Lower lobe of right lung (tissue), 2 donors: ENCODE measurements at regions not wholly inside any gene's neighbourhood (a gene's known extent, or its start where the extent isn't known, plus 50 kb on each side); places are given as distances from the start of the nearest gene placed in this dataset.

Source experiments
- ATAC-seq, 2 donors: fragments of 200-7000 bp; cut with Tn5 transposase; one replicate each; pipeline ENCODE4 v1.9.1; 2020 to 2022; ENCODE audit warnings: mild to moderate bottlenecking in 2 of 2, moderate library complexity in 2 of 2
- DNase-seq: peaks from one replicate; pipeline ENCODE4 v3.0.0-alpha.2; 2020
- H3K27ac ChIP-seq: fragments of 200-600 bp; one replicate; pipeline ENCODE4 v1.8.0; 2022
- H3K27me3 ChIP-seq: fragments of 200-600 bp; one replicate; pipeline ENCODE4 v1.8.0; 2022; ENCODE audit warnings: low read depth
- H3K36me3 ChIP-seq: fragments of 200-600 bp; one replicate; pipeline ENCODE4 v1.8.0; 2022; ENCODE audit warnings: mild to moderate bottlenecking
- H3K4me1 ChIP-seq: fragments of 200-600 bp; one replicate; pipeline ENCODE4 v1.8.0; 2022
- H3K4me3 ChIP-seq: fragments of 200-600 bp; one replicate; pipeline ENCODE4 v1.8.0; 2022; ENCODE audit warnings: mild to moderate bottlenecking
- H3K9me3 ChIP-seq: fragments of 200-600 bp; one replicate; pipeline ENCODE4 v1.8.0; 2022
- CTCF ChIP-seq: fragments of 200-600 bp; IDR thresholded peaks from one replicate; pipeline ENCODE4 v1.8.0; 2022; ENCODE audit warnings: antibody characterized with exemption, mild to moderate bottlenecking
- intact Hi-C: fragments of 100-400 bp; cut with DNase I; formaldehyde crosslinking; loops from one replicate; pipeline ENCODE4 v1.11.0; 2022
- donor health status: DM: no; HTN: yes; CAD: no; lungs with severe emphysema.

GRCh38 chr11:27786331-27786730 lies 86.1 kb upstream of the BDNF start:
- TF ChIP-seq CTCF, result no peak
- no peak for DNase-seq
- Histone ChIP-seq H3K4me1 (no peaks in the 10 kb centered on the region), H3K9me3 (no peaks in the 10 kb centered on the region), H3K27ac (no peak overlapping the region), H3K4me3 (no peak overlapping the region), H3K27me3 (no peaks in the 10 kb centered on the region), H3K36me3 (no peaks in the 10 kb centered on the region)
- intact Hi-C loops, result no loop called here
- ATAC-seq, result no peak

DNA sequence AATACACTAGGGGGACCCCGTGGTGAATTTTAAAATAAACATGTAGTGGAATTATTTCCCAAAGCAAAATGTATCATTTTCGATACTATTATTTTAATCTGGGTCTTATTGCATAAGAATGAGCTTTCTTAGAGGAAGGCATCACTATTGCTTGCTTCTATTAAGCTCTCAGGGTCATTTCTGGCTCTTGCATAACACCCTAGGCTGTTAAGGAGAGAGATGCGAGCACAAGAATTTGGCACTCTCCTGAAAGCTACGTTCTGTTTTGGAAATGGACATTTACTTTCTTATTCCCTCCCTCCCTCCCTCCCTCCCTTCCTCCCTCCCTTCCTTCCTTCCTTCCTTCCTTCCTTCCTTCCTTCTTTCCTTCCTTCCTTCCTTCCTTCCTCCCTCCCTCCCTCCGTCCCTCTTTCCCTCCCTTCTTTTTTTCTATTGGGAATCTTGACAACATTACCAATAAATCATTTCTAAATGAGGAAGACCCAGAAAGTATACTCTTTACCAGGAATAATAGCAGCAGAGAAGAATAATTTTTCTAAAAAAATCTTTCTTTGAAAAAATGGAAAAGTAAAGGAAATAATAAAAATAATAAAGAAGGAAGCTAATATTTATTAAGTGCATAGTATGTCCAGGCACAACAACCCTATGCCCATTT lies 83.6 kb upstream of the BDNF start:
- no peaks in the 10 kb centered on the region for H3K36me3 ChIP-seq
- H3K27me3 ChIP-seq, result no peaks in the 10 kb centered on the region
- intact Hi-C loops, result no loop called here
- H3K9me3 ChIP-seq, result no peaks in the 10 kb centered on the region
- ATAC-seq, result no peak
- no peak overlapping the region for H3K27ac ChIP-seq
- H3K4me3 ChIP-seq, result no peak overlapping the region
- TF ChIP-seq CTCF, result no peak
- no peaks in the 10 kb centered on the region for H3K4me1 ChIP-seq
- DNase-seq, result no peak

GRCh38 chr11:27777033-27777432 lies 76.8 kb upstream of the BDNF start:
- intact Hi-C loops, result no loop called here
- Histone ChIP-seq H3K4me1 (no peaks in the 10 kb centered on the region), H3K27me3 (no peaks in the 10 kb centered on the region), H3K9me3 (no peaks in the 10 kb centered on the region), H3K36me3 (no peaks in the 10 kb centered on the region), H3K27ac (no peak overlapping the region), H3K4me3 (no peak overlapping the region)
- DNase-seq (no peak), ATAC-seq (no peak)
- no peak for TF ChIP-seq CTCF

DNA sequence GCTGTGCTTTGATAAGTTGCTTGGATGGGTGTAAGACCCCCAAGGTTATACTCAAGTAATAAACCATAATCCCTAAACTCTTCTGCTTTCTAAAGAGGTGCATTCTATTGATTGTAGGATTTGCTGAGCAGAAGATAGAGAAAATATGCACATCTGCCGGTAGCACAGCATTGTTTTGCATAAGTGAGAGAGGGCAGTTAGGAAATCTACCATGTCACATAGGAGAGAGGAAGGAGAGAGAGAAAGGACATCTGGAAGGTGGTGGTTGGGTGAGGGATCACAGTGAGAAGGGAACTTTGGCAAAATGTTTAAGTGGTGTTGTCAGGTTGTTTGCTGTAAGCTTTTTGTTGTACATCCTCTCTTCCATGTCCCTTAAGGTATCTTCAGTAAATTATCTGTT lies 73.6 kb upstream of the BDNF start:
- DNase-seq (no peak), ATAC-seq (no peak)
- no peaks in the 10 kb centered on the region for H3K4me1 ChIP-seq
- H3K36me3 ChIP-seq, result no peaks in the 10 kb centered on the region
- no peaks in the 10 kb centered on the region for H3K9me3 ChIP-seq
- H3K27me3 ChIP-seq, result no peaks in the 10 kb centered on the region
- no peak overlapping the region for H3K4me3 ChIP-seq
- no peak overlapping the region for H3K27ac ChIP-seq
- no peak for TF ChIP-seq CTCF
- intact Hi-C loops, result no loop called here

- DNase-seq, result no peak
- Histone ChIP-seq H3K4me1 (no peaks in the 10 kb centered on the region), H3K27ac (no peak overlapping the region), H3K27me3 (no peaks in the 10 kb centered on the region), H3K9me3 (no peaks in the 10 kb centered on the region), H3K36me3 (no peaks in the 10 kb centered on the region), H3K4me3 (no peak overlapping the region)
- no peak for TF ChIP-seq CTCF
- intact Hi-C loops, result no loop called here
- no peak for ATAC-seq
Measured at GRCh38 chr11:27771516-27771915, 71.3 kb upstream of the BDNF start.

DNA sequence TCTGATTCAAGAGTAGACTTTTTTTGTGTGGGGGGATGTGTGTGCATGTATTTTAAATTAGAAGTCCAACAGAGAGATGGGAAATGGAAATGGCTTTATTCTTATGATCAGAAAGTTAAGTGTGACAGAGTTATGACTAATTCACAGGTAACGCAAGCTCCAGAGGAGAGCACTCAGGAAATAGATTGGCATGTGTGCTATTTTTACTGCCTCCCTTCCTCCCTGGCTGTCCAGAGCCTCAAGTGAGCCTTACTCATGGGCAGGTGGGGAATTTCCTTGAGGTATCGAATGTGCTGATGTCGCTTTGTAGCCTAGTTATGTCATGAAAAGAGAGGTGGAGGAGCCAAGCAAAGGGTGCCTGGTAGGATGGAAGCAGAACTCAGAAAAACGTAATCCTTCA lies 70.3 kb upstream of the BDNF start:
- intact Hi-C loops, result no loop called here
- ATAC-seq, result peak; percentile 87 to 88
- Histone ChIP-seq H3K4me3 (no peak overlapping the region), H3K9me3 (no peaks in the 10 kb centered on the region), H3K4me1 (no peaks in the 10 kb centered on the region), H3K36me3 (no peaks in the 10 kb centered on the region), H3K27me3 (no peaks in the 10 kb centered on the region), H3K27ac (no peak overlapping the region)
- DNase-seq, result no peak
- TF ChIP-seq CTCF, result no peak
